ENCODE measurements at regions not wholly inside any gene's neighbourhood (a gene's known extent, or its start where the extent isn't known, plus 50 kb on each side); places are given as distances from the start of the nearest gene placed in this dataset.

DNA sequence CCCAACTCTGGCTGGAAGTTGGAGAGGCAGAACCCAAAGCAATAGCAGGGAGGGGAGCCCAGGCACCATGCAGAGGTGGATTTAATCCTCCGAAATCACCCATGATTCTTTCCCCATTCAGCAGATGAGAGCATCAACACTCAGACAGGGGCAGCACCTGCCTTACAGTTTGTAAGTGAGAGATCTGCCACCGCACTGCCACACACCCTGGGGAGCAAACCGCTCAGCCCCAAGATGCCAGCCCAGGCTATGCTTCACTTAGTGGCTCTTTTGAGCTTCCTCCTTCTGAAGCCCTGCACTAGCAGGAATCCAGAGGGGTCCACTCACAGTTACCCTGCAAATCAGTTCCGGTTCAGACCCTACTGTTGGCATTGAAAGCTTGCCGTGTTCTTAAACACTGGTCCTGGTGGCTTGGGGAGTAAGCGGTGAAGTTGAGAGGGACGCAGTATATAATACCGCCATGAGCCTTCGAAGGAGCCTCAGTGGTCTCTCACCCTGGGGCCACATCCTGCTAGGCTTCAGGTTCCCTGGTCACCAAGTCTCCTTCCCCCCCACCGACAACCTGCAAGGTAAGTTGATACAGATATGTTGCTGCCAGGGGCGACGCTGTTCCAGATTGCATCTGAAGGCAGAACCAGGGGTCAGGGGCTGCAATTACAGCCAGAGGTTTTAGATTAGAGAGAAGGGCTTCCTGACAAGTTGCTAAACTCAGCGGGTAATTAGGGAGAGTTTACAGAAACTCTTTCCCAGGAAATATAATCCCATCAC is 72.0 kb upstream of the CCND2 start:
- TF ChIP-seq, protein P1, sequence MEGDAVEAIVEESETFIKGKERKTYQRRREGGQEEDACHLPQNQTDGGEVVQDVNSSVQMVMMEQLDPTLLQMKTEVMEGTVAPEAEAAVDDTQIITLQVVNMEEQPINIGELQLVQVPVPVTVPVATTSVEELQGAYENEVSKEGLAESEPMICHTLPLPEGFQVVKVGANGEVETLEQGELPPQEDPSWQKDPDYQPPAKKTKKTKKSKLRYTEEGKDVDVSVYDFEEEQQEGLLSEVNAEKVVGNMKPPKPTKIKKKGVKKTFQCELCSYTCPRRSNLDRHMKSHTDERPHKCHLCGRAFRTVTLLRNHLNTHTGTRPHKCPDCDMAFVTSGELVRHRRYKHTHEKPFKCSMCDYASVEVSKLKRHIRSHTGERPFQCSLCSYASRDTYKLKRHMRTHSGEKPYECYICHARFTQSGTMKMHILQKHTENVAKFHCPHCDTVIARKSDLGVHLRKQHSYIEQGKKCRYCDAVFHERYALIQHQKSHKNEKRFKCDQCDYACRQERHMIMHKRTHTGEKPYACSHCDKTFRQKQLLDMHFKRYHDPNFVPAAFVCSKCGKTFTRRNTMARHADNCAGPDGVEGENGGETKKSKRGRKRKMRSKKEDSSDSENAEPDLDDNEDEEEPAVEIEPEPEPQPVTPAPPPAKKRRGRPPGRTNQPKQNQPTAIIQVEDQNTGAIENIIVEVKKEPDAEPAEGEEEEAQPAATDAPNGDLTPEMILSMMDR (IDR thresholded peaks at IDR 0.05) = no peak
- TF ChIP-seq POLR2AphosphoS5 (IDR thresholded peaks at IDR 0.05) = no peak
